Neural progenitor cell (in vitro differentiated cells): ENCODE measurements at regions not wholly inside any gene's neighbourhood (a gene's known extent, or its start where the extent isn't known, plus 50 kb on each side); places are given as distances from the start of the nearest gene placed in this dataset.

ENCODE experiments used
- DNase-seq: peaks from one replicate; pipeline ENCODE4 v3.0.0-alpha.2; 2016; ENCODE audit warnings: low spot score
- H2AFZ ChIP-seq: fragments of 200-600 bp; sonication (generic); replicated peaks from 2 replicates; pipeline ENCODE4 v1.6.1; 2016; ENCODE audit warnings: antibody characterized with exemption
- H3F3A ChIP-seq: fragments of 200-600 bp; sonication (generic); 2 replicates; pipeline ENCODE4 v1.6.1; 2016; ENCODE audit warnings: antibody characterized with exemption, low read depth
- H3K27ac ChIP-seq: fragments of 200-600 bp; sonication (generic); 2 replicates; pipeline ENCODE4 v1.5.1; 2016; ENCODE audit warnings: mild to moderate bottlenecking
- H3K27me3 ChIP-seq: fragments of 200-600 bp; sonication (generic); 2 replicates; pipeline ENCODE4 v1.6.1; 2016; ENCODE audit warnings: mild to moderate bottlenecking, moderate library complexity
- H3K36me3 ChIP-seq: fragments of 200-600 bp; sonication (generic); 2 replicates; pipeline ENCODE4 v1.5.1; 2016
- H3K4me1 ChIP-seq: fragments of 200-600 bp; sonication (generic); 2 replicates; pipeline ENCODE4 v1.6.1; 2016; ENCODE audit warnings: mixed run types
- H3K4me2 ChIP-seq: fragments of 200-600 bp; sonication (generic); 2 replicates; pipeline ENCODE4 v1.6.1; 2016
- H3K4me3 ChIP-seq: fragments of 200-600 bp; sonication (generic); 2 replicates; pipeline ENCODE4 v1.5.1; 2016
- H3K79me2 ChIP-seq: fragments of 200-600 bp; sonication (generic); 2 replicates; pipeline ENCODE4 v1.6.1; 2016; ENCODE audit warnings: low read depth
- H3K9ac ChIP-seq: fragments of 200-600 bp; sonication (generic); 2 replicates; pipeline ENCODE4 v1.6.1; 2016
- H3K9me3 ChIP-seq: fragments of 200-600 bp; sonication (generic); 2 replicates; pipeline ENCODE4 v1.5.1; 2016; ENCODE audit warnings: low read depth
- H4K20me1 ChIP-seq: fragments of 200-600 bp; sonication (generic); 2 replicates; pipeline ENCODE4 v1.6.1; 2016; ENCODE audit warnings: low read depth
- H3K27ac Mint-ChIP-seq: 3 replicates; pipeline ENCODE4 v1.8.0; 2021; ENCODE audit warnings: mixed read lengths
- H3K27me3 Mint-ChIP-seq: 2 replicates; pipeline ENCODE4 v1.8.0; 2022; ENCODE audit warnings: low read depth, mild to moderate bottlenecking, inconsistent platforms, moderate library complexity, mixed read lengths; ENCODE audit not compliant: insufficient read depth
- H3K36me3 Mint-ChIP-seq: 3 replicates; pipeline ENCODE4 v1.8.0; 2021; ENCODE audit warnings: mixed read lengths
- H3K4me1 Mint-ChIP-seq: 3 replicates; pipeline ENCODE4 v1.8.0; 2021; ENCODE audit warnings: mixed read lengths
- H3K4me3 Mint-ChIP-seq: 3 replicates; pipeline ENCODE4 v1.8.0; 2021; ENCODE audit warnings: mild to moderate bottlenecking, moderate library complexity, mixed read lengths
- H3K9me3 Mint-ChIP-seq: 3 replicates; pipeline ENCODE4 v1.8.0; 2020; ENCODE audit warnings: mixed read lengths
- EZH2 ChIP-seq: fragments of 200-600 bp; sonication (generic); IDR thresholded peaks from 2 replicates; pipeline ENCODE4 v1.6.1; 2017; ENCODE audit warnings: antibody characterized with exemption, mild to moderate bottlenecking, moderate library complexity
- EZH2phosphoT487 ChIP-seq: fragments of 200-600 bp; sonication (generic); IDR thresholded peaks from 2 replicates; pipeline ENCODE4 v1.6.1; 2017; ENCODE audit warnings: antibody characterized with exemption
- TF ChIP-seq, protein P1 (sequence below): fragments of 200-600 bp; sonication (generic); IDR thresholded peaks from 2 replicates; pipeline ENCODE4 v1.5.1; 2017; ENCODE audit warnings: antibody characterized with exemption, mild to moderate bottlenecking

DNA sequence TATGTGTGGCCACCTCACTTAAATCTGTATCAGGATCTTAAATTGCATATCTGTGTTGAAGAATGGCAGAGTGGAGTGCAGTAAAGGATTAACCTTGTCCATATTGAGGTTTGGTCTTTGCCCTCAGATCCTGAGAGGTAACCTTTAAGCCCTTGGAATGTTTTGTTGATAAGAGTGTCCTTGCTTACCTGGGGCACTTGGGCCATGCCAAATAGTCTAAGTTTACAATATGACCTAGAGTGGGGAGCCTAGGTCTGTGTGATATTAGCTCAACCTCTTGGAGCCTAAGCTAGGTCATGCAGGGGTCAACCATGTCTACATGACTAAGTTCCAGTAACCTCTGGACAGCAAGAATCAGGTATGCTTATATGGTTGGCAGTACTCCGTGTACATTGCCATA lies 792.5 kb downstream of the DIAPH3 start:
- Mint-ChIP-seq H3K36me3 (no peaks in the 10 kb centered on the region), H3K4me3 (no peak overlapping the region), H3K27ac (no peak overlapping the region), H3K27me3 (no peaks in the 10 kb centered on the region), H3K9me3 (no peaks in the 10 kb centered on the region), H3K4me1 (peaks cover 4% of the 10 kb centered on the region)
- Histone ChIP-seq H3F3A (no peaks in the 10 kb centered on the region), H3K27ac (no peak overlapping the region), H3K79me2 (no peaks in the 10 kb centered on the region), H3K4me2 (no peak overlapping the region), H3K36me3 (no peaks in the 10 kb centered on the region), H3K9me3 (no peaks in the 10 kb centered on the region), H4K20me1 (no peaks in the 10 kb centered on the region), H3K9ac (no peak overlapping the region), H3K4me3 (no peak overlapping the region), H3K4me1 (peaks cover 6% of the 10 kb centered on the region), H2AFZ (no peak overlapping the region), H3K27me3 (no peaks in the 10 kb centered on the region)
- TF ChIP-seq, protein P1, sequence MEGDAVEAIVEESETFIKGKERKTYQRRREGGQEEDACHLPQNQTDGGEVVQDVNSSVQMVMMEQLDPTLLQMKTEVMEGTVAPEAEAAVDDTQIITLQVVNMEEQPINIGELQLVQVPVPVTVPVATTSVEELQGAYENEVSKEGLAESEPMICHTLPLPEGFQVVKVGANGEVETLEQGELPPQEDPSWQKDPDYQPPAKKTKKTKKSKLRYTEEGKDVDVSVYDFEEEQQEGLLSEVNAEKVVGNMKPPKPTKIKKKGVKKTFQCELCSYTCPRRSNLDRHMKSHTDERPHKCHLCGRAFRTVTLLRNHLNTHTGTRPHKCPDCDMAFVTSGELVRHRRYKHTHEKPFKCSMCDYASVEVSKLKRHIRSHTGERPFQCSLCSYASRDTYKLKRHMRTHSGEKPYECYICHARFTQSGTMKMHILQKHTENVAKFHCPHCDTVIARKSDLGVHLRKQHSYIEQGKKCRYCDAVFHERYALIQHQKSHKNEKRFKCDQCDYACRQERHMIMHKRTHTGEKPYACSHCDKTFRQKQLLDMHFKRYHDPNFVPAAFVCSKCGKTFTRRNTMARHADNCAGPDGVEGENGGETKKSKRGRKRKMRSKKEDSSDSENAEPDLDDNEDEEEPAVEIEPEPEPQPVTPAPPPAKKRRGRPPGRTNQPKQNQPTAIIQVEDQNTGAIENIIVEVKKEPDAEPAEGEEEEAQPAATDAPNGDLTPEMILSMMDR: no peak
- no peak for TF ChIP-seq EZH2
- TF ChIP-seq EZH2phosphoT487: no peak
- no peak for DNase-seq

DNA sequence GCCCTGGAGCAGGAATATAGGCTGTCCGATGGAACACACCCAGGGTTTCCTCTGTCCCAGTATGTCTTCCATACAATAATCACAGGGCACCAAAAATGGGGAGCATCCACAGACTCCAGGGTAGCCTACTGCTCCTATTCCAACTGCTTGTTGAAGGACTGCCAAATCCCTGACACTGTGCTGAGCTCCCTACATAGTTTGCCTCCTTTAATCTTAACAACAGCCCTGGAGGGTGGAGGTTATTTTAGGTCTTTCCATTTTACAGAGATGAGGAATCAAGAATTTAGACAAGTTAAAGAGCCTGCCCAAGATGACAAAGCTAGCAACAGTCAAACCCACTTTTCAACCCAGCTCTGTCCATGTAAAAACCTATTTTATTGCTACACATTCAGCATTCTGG lies 790.4 kb downstream of the DIAPH3 start:
- Histone ChIP-seq H3K79me2 (no peaks in the 10 kb centered on the region), H3K4me1 (peaks cover 4% of the 10 kb centered on the region), H3K9ac (no peak overlapping the region), H3K27ac (no peak overlapping the region), H3F3A (no peaks in the 10 kb centered on the region), H3K36me3 (no peaks in the 10 kb centered on the region), H3K9me3 (no peaks in the 10 kb centered on the region), H3K27me3 (no peaks in the 10 kb centered on the region), H3K4me2 (no peak overlapping the region), H3K4me3 (no peak overlapping the region), H2AFZ (no peak overlapping the region), H4K20me1 (no peaks in the 10 kb centered on the region)
- no peak overlapping the region for H3K4me3 Mint-ChIP-seq
- TF ChIP-seq EZH2 (no peak), EZH2phosphoT487 (no peak)
- TF ChIP-seq, protein P1: no peak
- peaks cover 7% of the 10 kb centered on the region for H3K4me1 Mint-ChIP-seq
- H3K27ac Mint-ChIP-seq: no peak overlapping the region
- H3K9me3 Mint-ChIP-seq: peaks cover 1% of the 10 kb centered on the region
- peaks cover 2% of the 10 kb centered on the region for H3K27me3 Mint-ChIP-seq
- H3K36me3 Mint-ChIP-seq: no peaks in the 10 kb centered on the region
- no peak for DNase-seq

DNA sequence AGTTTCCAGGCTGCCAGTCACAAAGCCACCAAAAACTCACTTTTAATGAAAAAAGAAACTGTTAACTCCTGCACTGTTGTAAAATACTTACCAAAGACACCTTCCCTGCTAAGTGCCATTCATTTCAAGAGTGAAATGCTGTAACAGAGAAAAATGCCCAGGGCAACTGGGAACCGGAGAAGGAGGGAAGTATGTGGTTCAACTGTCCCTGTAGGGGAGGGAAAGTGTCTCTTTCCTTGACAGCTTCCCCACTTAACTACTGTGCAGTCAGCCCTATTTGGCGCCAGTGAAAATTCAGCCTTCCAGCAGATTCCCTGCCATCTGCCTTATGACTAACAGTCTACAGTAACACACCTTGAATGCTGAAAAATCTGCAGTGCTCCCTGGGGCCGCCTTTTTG lies 789.0 kb downstream of the DIAPH3 start:
- Mint-ChIP-seq H3K4me3 (no peak overlapping the region), H3K4me1 (peaks cover 4% of the 10 kb centered on the region), H3K36me3 (no peaks in the 10 kb centered on the region), H3K27ac (no peak overlapping the region), H3K9me3 (peaks cover 2% of the 10 kb centered on the region), H3K27me3 (peaks cover 2% of the 10 kb centered on the region)
- TF ChIP-seq EZH2phosphoT487 (no peak), EZH2 (no peak)
- TF ChIP-seq, protein P1: no peak
- Histone ChIP-seq H3K79me2 (no peaks in the 10 kb centered on the region), H3K4me2 (no peak overlapping the region), H4K20me1 (no peaks in the 10 kb centered on the region), H3K27ac (no peak overlapping the region), H2AFZ (peak overlapping the region; percentile 73), H3K9ac (no peak overlapping the region), H3K9me3 (no peaks in the 10 kb centered on the region), H3K4me3 (no peak overlapping the region), H3F3A (no peaks in the 10 kb centered on the region), H3K36me3 (no peaks in the 10 kb centered on the region), H3K4me1 (no peaks in the 10 kb centered on the region), H3K27me3 (no peaks in the 10 kb centered on the region)
- DNase-seq: no peak
